GM13976 (cell line): ENCODE measurements at regions not wholly inside any gene's neighbourhood (a gene's known extent, or its start where the extent isn't known, plus 50 kb on each side); places are given as distances from the start of the nearest gene placed in this dataset.

Experiments
- DNase-seq: peaks from one replicate; pipeline ENCODE4 v3.0.0; 2012; ENCODE audit warnings: low spot score
- in situ Hi-C: fragments of 300-500 bp; cut with MboI; formaldehyde crosslinking; loops from one replicate; pipeline ENCODE4 v1.12.0; 2022; ENCODE audit warnings: low sequenced_read_pairs, mixed read lengths, inconsistent platforms; ENCODE audit not compliant: unreplicated experiment
- TF ChIP-seq, protein P1 (sequence below): IDR thresholded peaks from 2 replicates; pipeline ENCODE4 v1.5.1; 2012; ENCODE audit warnings: borderline replicate concordance, mild to moderate bottlenecking; ENCODE audit not compliant: insufficient read depth; ENCODE audit errors: extremely low read depth, missing control alignments, control extremely low read depth

DNA sequence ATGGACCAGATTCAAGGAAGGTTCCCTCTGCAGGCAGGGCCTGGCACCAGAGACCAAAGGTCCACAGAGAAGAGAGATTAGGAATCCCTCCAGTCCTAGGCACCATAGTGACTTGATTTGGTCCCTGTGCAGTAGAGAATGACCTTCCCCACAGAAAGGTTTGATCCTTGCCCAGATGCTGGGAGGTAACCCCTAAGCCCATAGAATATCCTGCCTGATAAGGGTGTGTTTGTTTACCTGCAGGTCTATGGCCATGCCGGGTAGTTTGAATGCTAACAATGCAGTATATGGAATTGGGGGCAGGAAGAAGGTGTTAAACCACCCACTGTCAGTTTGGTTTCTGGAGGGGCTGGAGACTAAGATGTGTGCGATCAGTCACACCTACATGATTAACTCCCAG is 57.1 kb upstream of the NFASC start:
- DNase-seq: no peak
- in situ Hi-C loops: no loop called here
- TF ChIP-seq, protein P1, sequence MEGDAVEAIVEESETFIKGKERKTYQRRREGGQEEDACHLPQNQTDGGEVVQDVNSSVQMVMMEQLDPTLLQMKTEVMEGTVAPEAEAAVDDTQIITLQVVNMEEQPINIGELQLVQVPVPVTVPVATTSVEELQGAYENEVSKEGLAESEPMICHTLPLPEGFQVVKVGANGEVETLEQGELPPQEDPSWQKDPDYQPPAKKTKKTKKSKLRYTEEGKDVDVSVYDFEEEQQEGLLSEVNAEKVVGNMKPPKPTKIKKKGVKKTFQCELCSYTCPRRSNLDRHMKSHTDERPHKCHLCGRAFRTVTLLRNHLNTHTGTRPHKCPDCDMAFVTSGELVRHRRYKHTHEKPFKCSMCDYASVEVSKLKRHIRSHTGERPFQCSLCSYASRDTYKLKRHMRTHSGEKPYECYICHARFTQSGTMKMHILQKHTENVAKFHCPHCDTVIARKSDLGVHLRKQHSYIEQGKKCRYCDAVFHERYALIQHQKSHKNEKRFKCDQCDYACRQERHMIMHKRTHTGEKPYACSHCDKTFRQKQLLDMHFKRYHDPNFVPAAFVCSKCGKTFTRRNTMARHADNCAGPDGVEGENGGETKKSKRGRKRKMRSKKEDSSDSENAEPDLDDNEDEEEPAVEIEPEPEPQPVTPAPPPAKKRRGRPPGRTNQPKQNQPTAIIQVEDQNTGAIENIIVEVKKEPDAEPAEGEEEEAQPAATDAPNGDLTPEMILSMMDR: no peak

DNA sequence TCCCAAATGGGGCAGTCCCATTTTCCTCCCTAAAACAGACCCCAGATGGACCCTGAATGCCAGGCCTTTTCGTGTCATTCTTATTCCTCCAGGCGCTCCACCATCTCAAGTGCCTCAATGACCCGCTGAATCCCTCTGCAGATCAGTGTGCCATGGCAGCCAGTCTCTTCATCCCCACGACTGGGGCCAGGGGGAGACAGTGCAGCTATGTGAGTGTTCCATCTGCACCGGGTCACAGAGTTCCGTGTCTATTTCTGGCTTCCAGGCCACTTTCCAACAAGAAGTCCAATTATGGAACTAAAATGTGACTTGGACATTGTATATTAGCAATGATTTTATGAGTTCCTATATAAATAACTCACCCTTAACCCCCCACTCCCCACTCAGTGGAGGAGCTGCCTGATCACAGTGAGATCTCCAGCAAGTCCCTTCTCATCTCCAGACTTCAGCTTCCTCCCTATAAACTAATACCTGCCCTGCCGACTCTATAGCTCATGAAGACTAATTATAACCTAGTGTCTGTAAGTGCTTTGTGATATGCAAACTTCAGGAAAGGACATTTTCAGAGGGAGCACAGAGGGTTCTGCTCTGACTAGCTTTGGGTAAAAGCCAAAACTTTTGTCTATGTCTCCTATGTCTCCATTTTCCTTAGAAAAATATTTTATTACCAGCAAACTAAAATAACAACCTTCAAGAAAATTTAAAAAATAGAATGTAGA is 56.3 kb upstream of the NFASC start:
- TF ChIP-seq, protein P1: no peak
- no peak for DNase-seq
- in situ Hi-C loops: no loop called here

DNA sequence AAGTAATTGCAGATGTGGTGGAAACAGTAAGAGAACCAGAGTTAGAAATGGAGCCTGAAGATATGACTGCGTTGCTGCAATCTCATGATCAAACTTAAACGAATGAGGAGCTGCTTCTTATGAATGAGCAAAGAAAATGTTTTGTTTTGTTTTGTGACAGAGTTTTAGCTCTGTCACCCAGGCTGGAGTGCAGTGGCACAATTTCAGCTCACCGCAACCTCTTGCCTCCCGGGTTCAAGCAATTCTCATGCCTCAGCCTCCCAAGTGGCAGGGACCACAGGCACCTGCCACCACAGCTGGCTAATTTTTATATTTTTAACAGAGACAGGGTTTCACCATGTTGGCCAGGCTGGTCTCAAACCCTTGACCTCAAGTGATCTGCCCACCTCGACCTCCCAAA is 53.3 kb upstream of the NFASC start:
- TF ChIP-seq, protein P1: no peak
- DNase-seq: no peak
- in situ Hi-C loops: no loop called here

DNA sequence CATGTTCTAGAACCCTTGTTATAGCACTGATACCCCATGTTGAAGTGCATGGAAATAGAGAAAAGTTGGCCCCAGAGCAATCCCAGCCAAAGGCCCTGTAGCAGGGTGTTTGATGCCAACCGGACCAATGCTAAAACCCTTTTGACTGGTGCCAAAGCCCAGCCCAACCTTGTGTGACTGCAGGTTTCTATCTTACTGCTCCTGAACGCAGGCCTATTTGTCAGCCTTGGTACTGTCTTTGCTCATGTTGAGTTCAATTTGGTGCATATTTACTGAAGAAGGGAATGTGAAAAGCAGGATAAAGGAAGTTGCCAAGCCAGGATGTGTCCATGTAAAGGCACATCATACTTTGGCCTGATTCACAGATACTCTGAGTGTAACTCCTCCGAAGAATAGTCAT is 51.7 kb upstream of the NFASC start:
- TF ChIP-seq, protein P1: no peak
- no peak for DNase-seq
- in situ Hi-C loops: no loop called here

DNA sequence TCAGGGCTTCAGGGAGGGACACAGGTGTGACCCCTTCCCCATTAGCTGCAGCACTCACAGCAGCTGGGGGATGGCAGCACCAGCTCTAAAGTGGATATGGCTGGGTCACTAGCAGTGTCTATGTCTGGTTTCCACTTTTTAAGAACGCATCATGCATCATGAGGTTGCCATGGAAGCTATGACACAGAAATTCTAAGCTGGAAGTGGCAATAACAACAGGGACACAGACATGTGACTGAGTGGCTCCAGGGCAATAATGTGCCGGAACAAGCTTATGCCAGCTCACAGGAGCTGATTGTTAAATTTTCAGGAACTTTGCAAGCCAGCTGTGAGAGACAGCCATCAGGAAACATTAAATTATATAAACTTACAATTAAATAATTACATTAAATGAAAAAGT is 51.2 kb upstream of the NFASC start:
- in situ Hi-C loops: no loop called here

More for the DNA sequence above, 51.2 kb upstream of the NFASC start:
- TF ChIP-seq, protein P1: no peak
- DNase-seq: no peak
